ENCODE measurements at regions not wholly inside any gene's neighbourhood (a gene's known extent, or its start where the extent isn't known, plus 50 kb on each side); places are given as distances from the start of the nearest gene placed in this dataset.

- TF ChIP-seq POLR2A (IDR thresholded peaks at IDR 0.05) = no peak
- TF ChIP-seq CTCF (IDR thresholded peaks at IDR 0.05) = no peak
Observed at GRCh38 chr9:78405461-78405860, 108.5 kb downstream of the PSAT1 start.

Measured in thyroid gland (tissue), 4 donors.